Activated CD8-positive, alpha-beta memory T cell treated with anti-CD3 and anti-CD28 coated beads for 36 hours (primary cell): ENCODE measurements at regions not wholly inside any gene's neighbourhood (a gene's known extent, or its start where the extent isn't known, plus 50 kb on each side); places are given as distances from the start of the nearest gene placed in this dataset.

Experiments
- CTCF ChIA-PET: fragments of 350-600 bp; sonication (Branson Sonifier 250); formaldehyde crosslinking; loops from one replicate; lab custom pipeline; 2021; ENCODE audit warnings: antibody characterized with exemption; lab: Charles Lee
- POLR2A ChIA-PET: fragments of 350-600 bp; sonication (Branson Sonifier 250); formaldehyde crosslinking; loops from one replicate; lab custom pipeline; 2021; ENCODE audit warnings: antibody characterized with exemption; lab: Charles Lee

- POLR2A ChIA-PET = no interaction called here
- CTCF ChIA-PET = no interaction called here
Measured at GRCh38 chr2:146804288-146804687, 1040.5 kb upstream of the ACVR2A start.

- POLR2A ChIA-PET = no interaction called here
- CTCF ChIA-PET = no interaction called here
Measured at GRCh38 chr2:146801886-146802285, 1042.9 kb upstream of the ACVR2A start.

GRCh38 chr2:146786396-146786795 lies 1058.4 kb upstream of the ACVR2A start:
- CTCF ChIA-PET = no interaction called here
- POLR2A ChIA-PET = no interaction called here

GRCh38 chr2:146785101-146785500 lies 1059.7 kb upstream of the ACVR2A start:
- ChIA-PET CTCF (no interaction called here), POLR2A (no interaction called here)

GRCh38 chr2:146784602-146785001 lies 1060.2 kb upstream of the ACVR2A start:
- ChIA-PET POLR2A (no interaction called here), CTCF (no interaction called here)

GRCh38 chr2:146777181-146777580 lies 1067.6 kb upstream of the ACVR2A start:
- CTCF ChIA-PET = no interaction called here
- POLR2A ChIA-PET = no interaction called here

- ChIA-PET POLR2A (no interaction called here), CTCF (no interaction called here)
Measured at GRCh38 chr2:146776596-146776995, 1068.2 kb upstream of the ACVR2A start.

- CTCF ChIA-PET = no interaction called here
- POLR2A ChIA-PET = no interaction called here
Measured at GRCh38 chr2:146771531-146771930, 1073.3 kb upstream of the ACVR2A start.

- POLR2A ChIA-PET = no interaction called here
- CTCF ChIA-PET = no interaction called here
Measured at GRCh38 chr2:146764301-146764700, 1080.5 kb upstream of the ACVR2A start.

- CTCF ChIA-PET = no interaction called here
- POLR2A ChIA-PET = no interaction called here
Measured at GRCh38 chr2:146762786-146763185, 1082.0 kb upstream of the ACVR2A start.

- ChIA-PET POLR2A (no interaction called here), CTCF (no interaction called here)
Measured at GRCh38 chr2:146754606-146755005, 1090.2 kb upstream of the ACVR2A start.

GRCh38 chr2:146748046-146748445 lies 1096.8 kb upstream of the ACVR2A start:
- ChIA-PET POLR2A (no interaction called here), CTCF (no interaction called here)

GRCh38 chr2:146741260-146741659 lies 1103.6 kb upstream of the ACVR2A start:
- CTCF ChIA-PET = no interaction called here
- POLR2A ChIA-PET = no interaction called here

- POLR2A ChIA-PET = no interaction called here
- CTCF ChIA-PET = no interaction called here
Measured at GRCh38 chr2:146734821-146735190, 1110.0 kb upstream of the ACVR2A start.

GRCh38 chr2:146734042-146734820 lies 1110.6 kb upstream of the ACVR2A start:
- POLR2A ChIA-PET = no interaction called here
- CTCF ChIA-PET = no interaction called here

- ChIA-PET CTCF (interaction anchor here (1.0 kb wide), 1 partner anchor 81 kb away, joined by 3 read pairs; no protein-coding TSS in a partner anchor), POLR2A (no interaction called here)
Measured at GRCh38 chr2:146730882-146731281, 1113.9 kb upstream of the ACVR2A start.

GRCh38 chr2:146721486-146721885 lies 1123.3 kb upstream of the ACVR2A start:
- ChIA-PET CTCF (no interaction called here), POLR2A (no interaction called here)

GRCh38 chr2:146720170-146720569 lies 1124.7 kb upstream of the ACVR2A start:
- POLR2A ChIA-PET = no interaction called here
- CTCF ChIA-PET = no interaction called here

- ChIA-PET CTCF (no interaction called here), POLR2A (no interaction called here)
Measured at GRCh38 chr2:146716591-146716990, 1128.2 kb upstream of the ACVR2A start.

- POLR2A ChIA-PET = no interaction called here
- CTCF ChIA-PET = no interaction called here
Measured at GRCh38 chr2:146709004-146709403, 1135.8 kb upstream of the ACVR2A start.

GRCh38 chr2:146701183-146701582 lies 1143.6 kb upstream of the ACVR2A start:
- POLR2A ChIA-PET = no interaction called here
- CTCF ChIA-PET = no interaction called here

GRCh38 chr2:146697307-146697706 lies 1147.5 kb upstream of the ACVR2A start:
- CTCF ChIA-PET = no interaction called here
- POLR2A ChIA-PET = no interaction called here
